Breast epithelium (tissue), 4 donors: ENCODE measurements at regions not wholly inside any gene's neighbourhood (a gene's known extent, or its start where the extent isn't known, plus 50 kb on each side); places are given as distances from the start of the nearest gene placed in this dataset.

Experiments used
- DNase-seq, 2 donors: peaks; one replicate each; pipeline ENCODE4 v3.0.0-alpha.2; 2019; ENCODE audit warnings: low spot score in 2 of 2
- H3K27ac ChIP-seq, 2 donors: fragments of 200-600 bp; sonication (generic) in 1 of 2; one replicate each; pipeline ENCODE4 v1.5.1; 2016 to 2019; ENCODE audit warnings: mild to moderate bottlenecking in 1 of 2
- H3K27me3 ChIP-seq, 2 donors: fragments of 200-600 bp; sonication (generic) in 1 of 2; one replicate each; pipeline versions ENCODE4 v1.5.1 to v1.6.0; 2017 to 2019; ENCODE audit warnings: control low read depth in 1 of 2, mild to moderate bottlenecking in 1 of 2
- H3K36me3 ChIP-seq: fragments of 200-600 bp; one replicate; pipeline ENCODE4 v1.5.1; 2019
- H3K4me1 ChIP-seq, 2 donors: fragments of 200-600 bp; sonication (generic); one replicate each; pipeline ENCODE4 v1.5.1; 2016 to 2019; ENCODE audit warnings: control low read depth in 1 of 2
- H3K4me3 ChIP-seq, 3 donors: fragments of 200-600 bp; sonication (generic); 1 replicate in 2 of 3; 2 replicates in 1 of 3; pipeline ENCODE4 v1.5.1; 2016 to 2019; ENCODE audit warnings: mild to moderate bottlenecking in 3 of 3, moderate library complexity in 2 of 3
- H3K9me3 ChIP-seq, 2 donors: fragments of 200-600 bp; sonication (generic) in 1 of 2; one replicate each; pipeline ENCODE4 v1.5.1; 2016 to 2019; ENCODE audit warnings: control low read depth in 1 of 2
- CTCF ChIP-seq, 3 donors: fragments of 450-650 bp; IDR thresholded peaks; one replicate each; pipeline ENCODE4 v1.5.1; 2016 to 2017; ENCODE audit warnings: antibody characterized with exemption in 3 of 3, mild to moderate bottlenecking in 3 of 3, moderate library complexity in 3 of 3
- POLR2A ChIP-seq: fragments of 450-650 bp; IDR thresholded peaks from one replicate; pipeline ENCODE4 v1.6.1; 2016; ENCODE audit warnings: antibody characterized with exemption, mild to moderate bottlenecking, moderate library complexity
- POLR2AphosphoS5 ChIP-seq, 3 donors: sonication (generic); formaldehyde crosslinking; IDR thresholded peaks; one replicate each; pipeline ENCODE4 v1.6.1; 2017; ENCODE audit warnings: antibody characterized with exemption in 3 of 3
- intact Hi-C: fragments of 100-400 bp; cut with DNase I; formaldehyde crosslinking; loops from one replicate; pipeline ENCODE4 v1.15.1; 2023; ENCODE audit warnings: low total_unique reads

GRCh38 chr12:34526946-34527345 is 504.6 kb downstream of the ALG10 start:
- H3K4me3 ChIP-seq = no peak overlapping the region
- peaks cover 8 to 39% of the 10 kb centered on the region in 2 donors for H3K9me3 ChIP-seq
- intact Hi-C loops = no loop called here
- no peak overlapping the region for H3K27ac ChIP-seq
- DNase-seq = no peak
- H3K4me1 ChIP-seq = no peaks in the 10 kb centered on the region
- H3K36me3 ChIP-seq = no peaks in the 10 kb centered on the region
- no peaks in the 10 kb centered on the region for H3K27me3 ChIP-seq
- TF ChIP-seq POLR2A = no peak
- no peak for TF ChIP-seq POLR2AphosphoS5 (IDR thresholded peaks at IDR 0.05)
- TF ChIP-seq CTCF (IDR thresholded peaks at IDR 0.05) = no peak

GRCh38 chr12:34547276-34547675 is 525.0 kb downstream of the ALG10 start:
- intact Hi-C loops = no loop called here
- Histone ChIP-seq H3K4me3 (no peak overlapping the region), H3K9me3 (peaks cover 23 to 97% of the 10 kb centered on the region in 2 donors), H3K27ac (no peak overlapping the region), H3K27me3 (no peaks in the 10 kb centered on the region), H3K4me1 (no peaks in the 10 kb centered on the region), H3K36me3 (no peaks in the 10 kb centered on the region)
- no peak for TF ChIP-seq CTCF (IDR thresholded peaks at IDR 0.05)
- DNase-seq = no peak

- intact Hi-C loops = no loop called here
- DNase-seq = no peak
- Histone ChIP-seq H3K4me3 (no peak overlapping the region), H3K27me3 (no peaks in the 10 kb centered on the region), H3K36me3 (no peaks in the 10 kb centered on the region), H3K4me1 (no peaks in the 10 kb centered on the region), H3K9me3 (peaks cover 74 to 100% of the 10 kb centered on the region in 2 donors), H3K27ac (no peak overlapping the region)
- no peak for TF ChIP-seq CTCF (IDR thresholded peaks at IDR 0.05)
- TF ChIP-seq POLR2AphosphoS5 (IDR thresholded peaks at IDR 0.05) = no peak
- no peak for TF ChIP-seq POLR2A
These were observed 569.7 kb downstream of the ALG10 start for GRCh38 chr12:34591966-34592365.

GRCh38 chr12:34595749-34596733 is 573.7 kb downstream of the ALG10 start:
- Histone ChIP-seq H3K9me3 (peaks cover 82 to 100% of the 10 kb centered on the region in 2 donors), H3K4me3 (no peak overlapping the region), H3K27me3 (no peaks in the 10 kb centered on the region), H3K4me1 (no peaks in the 10 kb centered on the region), H3K27ac (no peak overlapping the region), H3K36me3 (no peaks in the 10 kb centered on the region)
- DNase-seq = peak in 1 of 2 donors; percentile 25
- intact Hi-C loops = no loop called here
- TF ChIP-seq POLR2AphosphoS5 (IDR thresholded peaks at IDR 0.05) = no peak
- no peak for TF ChIP-seq POLR2A
- TF ChIP-seq CTCF (IDR thresholded peaks at IDR 0.05) = no peak

GRCh38 chr12:34597548-34598351 is 575.5 kb downstream of the ALG10 start:
- Histone ChIP-seq H3K27ac (no peak overlapping the region), H3K4me3 (no peak overlapping the region), H3K27me3 (no peaks in the 10 kb centered on the region), H3K4me1 (no peaks in the 10 kb centered on the region), H3K36me3 (no peaks in the 10 kb centered on the region), H3K9me3 (peaks cover 87 to 100% of the 10 kb centered on the region in 2 donors)
- peak in 1 of 2 donors; percentile 25 for DNase-seq
- TF ChIP-seq POLR2AphosphoS5 (IDR thresholded peaks at IDR 0.05) (no peak), POLR2A (no peak), CTCF (IDR thresholded peaks at IDR 0.05) (no peak)
- intact Hi-C loops = no loop called here
